IPS-15b (cell line): ENCODE measurements at regions not wholly inside any gene's neighbourhood (a gene's known extent, or its start where the extent isn't known, plus 50 kb on each side); places are given as distances from the start of the nearest gene placed in this dataset.

ENCODE experiments used
- H3K27me3 ChIP-seq: one replicate; pipeline ENCODE4 v1.6.1; 2013; ENCODE audit warnings: low read length; ENCODE audit not compliant: control insufficient read depth, insufficient read depth
- H3K36me3 ChIP-seq: one replicate; pipeline ENCODE4 v1.6.1; 2013; ENCODE audit warnings: low read length; ENCODE audit not compliant: control insufficient read depth, insufficient read depth
- H3K4me1 ChIP-seq: one replicate; pipeline ENCODE4 v1.6.1; 2013; ENCODE audit warnings: mild to moderate bottlenecking, low read length; ENCODE audit not compliant: control insufficient read depth, insufficient read depth
- H3K4me3 ChIP-seq: one replicate; pipeline ENCODE4 v1.5.1; 2013; ENCODE audit warnings: low read depth, low read length
- H3K9ac ChIP-seq: one replicate; pipeline ENCODE4 v1.6.1; 2013; ENCODE audit warnings: low read depth, mild to moderate bottlenecking, low read length
- H3K9me3 ChIP-seq: one replicate; pipeline ENCODE4 v1.6.1; 2013; ENCODE audit warnings: mild to moderate bottlenecking, low read length; ENCODE audit not compliant: control insufficient read depth, insufficient read depth

- Histone ChIP-seq H3K36me3 (no peaks in the 10 kb centered on the region), H3K9ac (no peak overlapping the region), H3K4me1 (no peaks in the 10 kb centered on the region), H3K9me3 (no peaks in the 10 kb centered on the region), H3K27me3 (no peaks in the 10 kb centered on the region), H3K4me3 (no peak overlapping the region)
These were observed 144.3 kb upstream of the ADARB2 start for GRCh38 chr10:1881636-1882035.

- no peaks in the 10 kb centered on the region for H3K9me3 ChIP-seq
- no peak overlapping the region for H3K4me3 ChIP-seq
- no peaks in the 10 kb centered on the region for H3K27me3 ChIP-seq
- no peak overlapping the region for H3K9ac ChIP-seq
- H3K4me1 ChIP-seq = no peaks in the 10 kb centered on the region
- no peaks in the 10 kb centered on the region for H3K36me3 ChIP-seq
These were observed 137.2 kb upstream of the ADARB2 start for GRCh38 chr10:1874533-1874932.

- Histone ChIP-seq H3K36me3 (no peaks in the 10 kb centered on the region), H3K9me3 (no peaks in the 10 kb centered on the region), H3K27me3 (no peaks in the 10 kb centered on the region), H3K4me1 (no peaks in the 10 kb centered on the region), H3K4me3 (no peak overlapping the region), H3K9ac (no peak overlapping the region)
These were observed 136.5 kb upstream of the ADARB2 start for GRCh38 chr10:1873661-1874315.

- Histone ChIP-seq H3K4me3 (no peak overlapping the region), H3K4me1 (no peaks in the 10 kb centered on the region), H3K9ac (no peak overlapping the region), H3K9me3 (no peaks in the 10 kb centered on the region), H3K36me3 (no peaks in the 10 kb centered on the region), H3K27me3 (no peaks in the 10 kb centered on the region)
These were observed 134.9 kb upstream of the ADARB2 start for GRCh38 chr10:1872151-1872726.

- Histone ChIP-seq H3K4me1 (no peaks in the 10 kb centered on the region), H3K4me3 (no peak overlapping the region), H3K27me3 (no peaks in the 10 kb centered on the region), H3K9ac (no peak overlapping the region), H3K36me3 (no peaks in the 10 kb centered on the region), H3K9me3 (no peaks in the 10 kb centered on the region)
These were observed 133.2 kb upstream of the ADARB2 start for GRCh38 chr10:1870491-1870890.

- Histone ChIP-seq H3K27me3 (no peaks in the 10 kb centered on the region), H3K9me3 (no peaks in the 10 kb centered on the region), H3K9ac (no peak overlapping the region), H3K4me1 (no peaks in the 10 kb centered on the region), H3K36me3 (no peaks in the 10 kb centered on the region), H3K4me3 (no peak overlapping the region)
These were observed 132.5 kb upstream of the ADARB2 start for GRCh38 chr10:1869861-1870260.

GRCh38 chr10:1860351-1860750 lies 123.0 kb upstream of the ADARB2 start:
- no peaks in the 10 kb centered on the region for H3K4me1 ChIP-seq
- no peaks in the 10 kb centered on the region for H3K9me3 ChIP-seq
- no peaks in the 10 kb centered on the region for H3K27me3 ChIP-seq
- H3K4me3 ChIP-seq = no peak overlapping the region
- no peak overlapping the region for H3K9ac ChIP-seq
- no peaks in the 10 kb centered on the region for H3K36me3 ChIP-seq

- no peak overlapping the region for H3K9ac ChIP-seq
- no peaks in the 10 kb centered on the region for H3K27me3 ChIP-seq
- H3K4me1 ChIP-seq = no peaks in the 10 kb centered on the region
- H3K4me3 ChIP-seq = no peak overlapping the region
- H3K36me3 ChIP-seq = no peaks in the 10 kb centered on the region
- no peaks in the 10 kb centered on the region for H3K9me3 ChIP-seq
These were observed 121.2 kb upstream of the ADARB2 start for GRCh38 chr10:1858547-1858946.

GRCh38 chr10:1858048-1858447 lies 120.7 kb upstream of the ADARB2 start:
- Histone ChIP-seq H3K9me3 (no peaks in the 10 kb centered on the region), H3K4me1 (no peaks in the 10 kb centered on the region), H3K4me3 (no peak overlapping the region), H3K27me3 (no peaks in the 10 kb centered on the region), H3K9ac (no peak overlapping the region), H3K36me3 (no peaks in the 10 kb centered on the region)

- Histone ChIP-seq H3K9ac (no peak overlapping the region), H3K36me3 (no peaks in the 10 kb centered on the region), H3K27me3 (no peaks in the 10 kb centered on the region), H3K4me3 (no peak overlapping the region), H3K9me3 (no peaks in the 10 kb centered on the region), H3K4me1 (no peaks in the 10 kb centered on the region)
These were observed 118.6 kb upstream of the ADARB2 start for GRCh38 chr10:1855911-1856310.

- no peaks in the 10 kb centered on the region for H3K36me3 ChIP-seq
- no peak overlapping the region for H3K9ac ChIP-seq
- H3K9me3 ChIP-seq = no peaks in the 10 kb centered on the region
- no peak overlapping the region for H3K4me3 ChIP-seq
- no peaks in the 10 kb centered on the region for H3K4me1 ChIP-seq
- H3K27me3 ChIP-seq = no peaks in the 10 kb centered on the region
These were observed 116.9 kb upstream of the ADARB2 start for GRCh38 chr10:1854271-1854670.

GRCh38 chr10:1853801-1854200 lies 116.5 kb upstream of the ADARB2 start:
- Histone ChIP-seq H3K9ac (no peak overlapping the region), H3K9me3 (no peaks in the 10 kb centered on the region), H3K36me3 (no peaks in the 10 kb centered on the region), H3K27me3 (no peaks in the 10 kb centered on the region), H3K4me1 (no peaks in the 10 kb centered on the region), H3K4me3 (no peak overlapping the region)
